ENCODE measurements at regions not wholly inside any gene's neighbourhood (a gene's known extent, or its start where the extent isn't known, plus 50 kb on each side); places are given as distances from the start of the nearest gene placed in this dataset.

GRCh38 chr2:137806068-137806805 lies 158.0 kb upstream of the HNMT start:
- Histone ChIP-seq H3K4me1 (ENCODE audit: low read depth) (no peaks in the 10 kb centered on the region), H3K9me3 (ENCODE audit: low read depth) (no peaks in the 10 kb centered on the region), H3K27me3 (no peaks in the 10 kb centered on the region), H3K27ac (no peak overlapping the region), H3K36me3 (no peaks in the 10 kb centered on the region), H3K4me3 (no peak overlapping the region)
- no peak for TF ChIP-seq CTCF (IDR thresholded peaks at IDR 0.05; ENCODE audit: low read depth, low read length)
- no peak for DNase-seq (ENCODE audit: low read depth in 1 of 2, low spot score in 1 of 2)

- Histone ChIP-seq H3K4me3 (no peak overlapping the region), H3K27ac (no peak overlapping the region), H3K4me1 (ENCODE audit: low read depth) (no peaks in the 10 kb centered on the region), H3K9me3 (ENCODE audit: low read depth) (no peaks in the 10 kb centered on the region), H3K27me3 (no peaks in the 10 kb centered on the region), H3K36me3 (no peaks in the 10 kb centered on the region)
- no peak for TF ChIP-seq CTCF (IDR thresholded peaks at IDR 0.05; ENCODE audit: low read depth, low read length)
- DNase-seq (ENCODE audit: low read depth in 1 of 2, low spot score in 1 of 2) = no peak
Observed at GRCh38 chr2:137809252-137809651, 155.0 kb upstream of the HNMT start.

DNA sequence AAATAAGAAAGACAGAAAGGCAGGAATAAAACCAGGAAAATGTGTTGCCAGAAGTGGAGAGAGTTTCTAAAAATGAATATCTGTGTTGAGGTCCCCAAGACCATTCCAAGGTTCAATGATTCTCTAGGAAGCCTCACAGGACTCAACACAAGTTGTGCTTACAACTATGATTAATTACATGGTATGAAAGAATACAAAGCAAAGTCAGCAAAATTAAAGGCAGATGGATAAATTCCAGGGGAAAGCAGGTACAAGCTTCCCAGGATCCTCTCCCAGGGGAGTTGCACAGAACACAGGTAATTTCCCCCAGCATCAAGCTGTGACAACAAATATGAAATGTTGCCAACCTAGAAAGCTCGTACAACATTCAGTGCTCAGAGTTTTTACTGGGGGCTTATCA lies 154.4 kb upstream of the HNMT start:
- H3K27ac ChIP-seq = no peak overlapping the region
- TF ChIP-seq CTCF (IDR thresholded peaks at IDR 0.05; ENCODE audit: low read depth, low read length) = no peak
- DNase-seq (ENCODE audit: low read depth in 1 of 2, low spot score in 1 of 2) = no peak

DNA sequence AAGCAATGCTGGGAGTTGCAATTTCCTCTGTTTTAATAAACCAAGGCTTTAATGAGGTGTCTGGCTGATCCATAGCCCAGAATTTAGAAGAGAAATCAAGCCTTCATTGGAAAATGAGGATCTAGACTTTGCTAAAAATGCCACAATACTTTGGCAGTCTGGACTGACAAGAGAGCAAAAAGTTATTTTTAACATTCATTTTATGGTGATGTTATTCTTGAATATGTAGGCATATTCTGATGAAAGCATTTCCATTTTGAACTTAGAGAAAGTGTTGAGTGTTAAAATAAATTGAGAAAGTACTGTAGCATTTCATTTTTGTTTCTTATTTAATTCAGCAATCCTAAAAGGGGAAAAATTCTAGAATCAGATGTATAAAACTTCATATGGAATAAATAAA lies 151.8 kb upstream of the HNMT start:
- H3K4me3 ChIP-seq = no peak overlapping the region
- no peaks in the 10 kb centered on the region for H3K4me1 ChIP-seq (ENCODE audit: low read depth)
- no peak overlapping the region for H3K27ac ChIP-seq
- H3K9me3 ChIP-seq (ENCODE audit: low read depth) = no peaks in the 10 kb centered on the region
- no peak for DNase-seq (ENCODE audit: low read depth in 1 of 2, low spot score in 1 of 2)
- no peaks in the 10 kb centered on the region for H3K27me3 ChIP-seq
- no peaks in the 10 kb centered on the region for H3K36me3 ChIP-seq
- TF ChIP-seq CTCF (IDR thresholded peaks at IDR 0.05; ENCODE audit: low read depth, low read length) = no peak

More for the DNA sequence above, 154.4 kb upstream of the HNMT start:
- no peaks in the 10 kb centered on the region for H3K36me3 ChIP-seq
- no peak overlapping the region for H3K4me3 ChIP-seq
- no peaks in the 10 kb centered on the region for H3K27me3 ChIP-seq
- no peaks in the 10 kb centered on the region for H3K9me3 ChIP-seq (ENCODE audit: low read depth)
- no peaks in the 10 kb centered on the region for H3K4me1 ChIP-seq (ENCODE audit: low read depth)

GRCh38 chr2:137813176-137813575 lies 151.1 kb upstream of the HNMT start:
- no peak for TF ChIP-seq CTCF (IDR thresholded peaks at IDR 0.05; ENCODE audit: low read depth, low read length)
- no peak overlapping the region for H3K4me3 ChIP-seq
- no peak overlapping the region for H3K27ac ChIP-seq
- no peaks in the 10 kb centered on the region for H3K27me3 ChIP-seq
- H3K9me3 ChIP-seq (ENCODE audit: low read depth) = no peaks in the 10 kb centered on the region
- no peak for DNase-seq (ENCODE audit: low read depth in 1 of 2, low spot score in 1 of 2)
- H3K4me1 ChIP-seq (ENCODE audit: low read depth) = no peaks in the 10 kb centered on the region
- no peaks in the 10 kb centered on the region for H3K36me3 ChIP-seq
